Endodermal cell (in vitro differentiated cells): ENCODE measurements at regions not wholly inside any gene's neighbourhood (a gene's known extent, or its start where the extent isn't known, plus 50 kb on each side); places are given as distances from the start of the nearest gene placed in this dataset.

ENCODE experiments used
- DNase-seq: peaks from one replicate; pipeline ENCODE4 v3.0.0-alpha.2; 2017
- H3K27ac ChIP-seq: 2 replicates; pipeline ENCODE4 v1.5.1; 2013; ENCODE audit warnings: mild to moderate bottlenecking, low read depth, low read length, moderate library complexity
- H3K27me3 ChIP-seq: 2 replicates; pipeline ENCODE4 v1.6.1; 2013; ENCODE audit warnings: mild to moderate bottlenecking, low read length, moderate library complexity; ENCODE audit not compliant: insufficient read depth, control insufficient read depth, poor library complexity, severe bottlenecking
- H3K36me3 ChIP-seq: 2 replicates; pipeline ENCODE4 v1.7.0; 2013; ENCODE audit warnings: mild to moderate bottlenecking, low read length, moderate library complexity; ENCODE audit not compliant: control insufficient read depth, insufficient read depth
- H3K4me1 ChIP-seq: one replicate; pipeline ENCODE4 v1.7.0; 2013; ENCODE audit warnings: low read length; ENCODE audit not compliant: control insufficient read depth, insufficient read depth
- H3K4me3 ChIP-seq: 2 replicates; pipeline ENCODE4 v1.5.1; 2013; ENCODE audit warnings: mild to moderate bottlenecking, low read length, moderate library complexity
- H3K9ac ChIP-seq: 2 replicates; pipeline ENCODE4 v1.6.1; 2013; ENCODE audit warnings: mild to moderate bottlenecking, low read length, moderate library complexity; ENCODE audit not compliant: poor library complexity, severe bottlenecking; ENCODE audit errors: extremely low read depth
- H3K9me3 ChIP-seq: 2 replicates; pipeline ENCODE4 v1.6.1; 2013; ENCODE audit warnings: mild to moderate bottlenecking, low read length, moderate library complexity; ENCODE audit not compliant: control insufficient read depth
- H3K27ac Mint-ChIP-seq: 2 replicates; pipeline ENCODE4 v1.8.0; 2020; ENCODE audit warnings: mixed read lengths
- H3K27me3 Mint-ChIP-seq: 2 replicates; pipeline ENCODE4 v1.8.0; 2021; ENCODE audit warnings: mild to moderate bottlenecking, mixed read lengths; ENCODE audit not compliant: insufficient read depth
- H3K36me3 Mint-ChIP-seq: 2 replicates; pipeline ENCODE4 v1.8.0; 2020; ENCODE audit warnings: low read depth, mixed read lengths
- H3K4me1 Mint-ChIP-seq: 2 replicates; pipeline ENCODE4 v1.8.0; 2020; ENCODE audit warnings: mixed read lengths
- H3K4me3 Mint-ChIP-seq: 2 replicates; pipeline ENCODE4 v1.8.0; 2020; ENCODE audit warnings: mild to moderate bottlenecking, moderate library complexity, mixed read lengths
- H3K9me3 Mint-ChIP-seq: 2 replicates; pipeline ENCODE4 v1.8.0; 2020; ENCODE audit warnings: mild to moderate bottlenecking, mixed read lengths
- WGBS, 2 experiments: methylation state at CpG; one replicate each; pipeline versions ENCODE4 v1.1.5 to v1.1.7; 2013; ENCODE audit warnings: missing lambda C conversion rate in 2 of 2, mixed read lengths in 1 of 2; ENCODE audit not compliant: insufficient coverage in 1 of 2, insufficient read length in 1 of 2; 5-methylcytosine and 5-hydroxymethylcytosine counted together
- TF ChIP-seq, protein P1 (sequence below): fragments of 200-600 bp; sonication (generic); conservative IDR thresholded peaks from 2 replicates; pipeline ENCODE4 v1.5.0; 2021; ENCODE audit warnings: antibody characterized with exemption, mild to moderate bottlenecking

DNA sequence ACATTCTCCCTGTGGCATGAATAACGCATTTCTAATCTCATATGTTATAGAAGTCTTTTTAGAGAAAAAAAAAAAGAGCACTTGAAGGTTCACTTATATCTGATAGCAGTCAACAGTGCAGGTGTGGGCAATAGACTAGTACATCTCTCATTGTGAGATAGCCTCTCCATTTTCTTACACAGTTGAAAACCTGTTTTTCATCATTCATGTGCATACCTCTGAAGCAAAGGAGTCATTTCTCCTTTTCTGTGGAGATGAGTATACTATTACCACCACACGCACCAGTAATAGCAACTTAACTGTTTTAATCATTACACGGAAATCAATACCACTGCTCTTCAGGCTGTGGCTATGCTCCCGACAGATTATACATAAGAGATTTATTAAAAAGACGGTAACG, 1653.3 kb upstream of the TMEFF2 start:
- H3K27me3 ChIP-seq, result no peaks in the 10 kb centered on the region
- Mint-ChIP-seq H3K36me3 (no peaks in the 10 kb centered on the region), H3K27ac (no peak overlapping the region), H3K27me3 (no peaks in the 10 kb centered on the region), H3K4me1 (peaks cover 4% of the 10 kb centered on the region), H3K9me3 (no peaks in the 10 kb centered on the region), H3K4me3 (no peak overlapping the region)
- H3K9me3 ChIP-seq, result no peaks in the 10 kb centered on the region
- no peak overlapping the region for H3K27ac ChIP-seq
- no peak for DNase-seq
- no peak overlapping the region for H3K9ac ChIP-seq
- TF ChIP-seq, protein P1, sequence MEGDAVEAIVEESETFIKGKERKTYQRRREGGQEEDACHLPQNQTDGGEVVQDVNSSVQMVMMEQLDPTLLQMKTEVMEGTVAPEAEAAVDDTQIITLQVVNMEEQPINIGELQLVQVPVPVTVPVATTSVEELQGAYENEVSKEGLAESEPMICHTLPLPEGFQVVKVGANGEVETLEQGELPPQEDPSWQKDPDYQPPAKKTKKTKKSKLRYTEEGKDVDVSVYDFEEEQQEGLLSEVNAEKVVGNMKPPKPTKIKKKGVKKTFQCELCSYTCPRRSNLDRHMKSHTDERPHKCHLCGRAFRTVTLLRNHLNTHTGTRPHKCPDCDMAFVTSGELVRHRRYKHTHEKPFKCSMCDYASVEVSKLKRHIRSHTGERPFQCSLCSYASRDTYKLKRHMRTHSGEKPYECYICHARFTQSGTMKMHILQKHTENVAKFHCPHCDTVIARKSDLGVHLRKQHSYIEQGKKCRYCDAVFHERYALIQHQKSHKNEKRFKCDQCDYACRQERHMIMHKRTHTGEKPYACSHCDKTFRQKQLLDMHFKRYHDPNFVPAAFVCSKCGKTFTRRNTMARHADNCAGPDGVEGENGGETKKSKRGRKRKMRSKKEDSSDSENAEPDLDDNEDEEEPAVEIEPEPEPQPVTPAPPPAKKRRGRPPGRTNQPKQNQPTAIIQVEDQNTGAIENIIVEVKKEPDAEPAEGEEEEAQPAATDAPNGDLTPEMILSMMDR, result no peak
- no peak overlapping the region for H3K4me3 ChIP-seq
- WGBS, 2 experiments, result 93 to 100% methylated on average over 4 to 6 of the region's 6 CpGs
- H3K4me1 ChIP-seq, result no peaks in the 10 kb centered on the region
- no peaks in the 10 kb centered on the region for H3K36me3 ChIP-seq

DNA sequence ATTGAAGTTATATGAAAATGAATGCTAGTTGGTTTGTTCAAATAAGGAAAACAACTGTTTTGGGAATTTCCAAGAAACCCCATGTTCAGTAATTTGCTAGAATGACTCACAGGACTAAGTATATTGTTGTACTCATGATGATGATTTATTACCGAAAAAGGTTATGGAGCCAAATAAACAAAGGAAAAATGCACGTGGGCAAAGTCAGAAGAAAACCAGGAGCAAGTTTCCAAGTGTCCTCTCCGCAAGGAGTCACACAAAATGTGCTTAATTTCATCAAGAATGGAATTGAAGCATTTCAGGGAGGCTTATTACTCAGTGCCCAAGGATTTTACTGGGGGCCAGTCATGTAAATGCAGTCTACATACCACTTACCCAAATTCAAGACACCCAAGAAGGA, 1652.4 kb upstream of the TMEFF2 start:
- H3K4me1 Mint-ChIP-seq, result peaks cover 4% of the 10 kb centered on the region
- DNase-seq, result no peak
- no peak overlapping the region for H3K27ac ChIP-seq

GRCh38 chr2:193845604-193846003, 1650.9 kb upstream of the TMEFF2 start:
- DNase-seq, result no peak
- Mint-ChIP-seq H3K27ac (no peak overlapping the region), H3K27me3 (no peaks in the 10 kb centered on the region), H3K36me3 (no peaks in the 10 kb centered on the region), H3K9me3 (no peaks in the 10 kb centered on the region), H3K4me3 (no peak overlapping the region), H3K4me1 (peaks cover 3% of the 10 kb centered on the region)
- 96% methylated on average over 1 of the region's 1 CpG; no CpG with 5 or more reads in 1 of the 2 experiments for WGBS, 2 experiments
- Histone ChIP-seq H3K4me1 (no peaks in the 10 kb centered on the region), H3K9me3 (no peaks in the 10 kb centered on the region), H3K27ac (no peak overlapping the region), H3K9ac (no peak overlapping the region), H3K36me3 (no peaks in the 10 kb centered on the region), H3K4me3 (no peak overlapping the region), H3K27me3 (no peaks in the 10 kb centered on the region)
- TF ChIP-seq, protein P1, result no peak

More for the DNA sequence above, 1652.4 kb upstream of the TMEFF2 start:
- no peak overlapping the region for H3K4me3 Mint-ChIP-seq
- no peak overlapping the region for H3K27ac Mint-ChIP-seq
- no peaks in the 10 kb centered on the region for H3K36me3 Mint-ChIP-seq
- no peaks in the 10 kb centered on the region for H3K4me1 ChIP-seq
- no peaks in the 10 kb centered on the region for H3K27me3 ChIP-seq
- TF ChIP-seq, protein P1, result no peak
- 83 to 87% methylated on average over 2 to 3 of the region's 3 CpGs for WGBS, 2 experiments
- H3K9ac ChIP-seq, result no peak overlapping the region
- no peaks in the 10 kb centered on the region for H3K9me3 ChIP-seq
- H3K27me3 Mint-ChIP-seq, result no peaks in the 10 kb centered on the region
- no peak overlapping the region for H3K4me3 ChIP-seq
- H3K36me3 ChIP-seq, result no peaks in the 10 kb centered on the region
- H3K9me3 Mint-ChIP-seq, result no peaks in the 10 kb centered on the region
